VCaP (cell line): ENCODE measurements at regions not wholly inside any gene's neighbourhood (a gene's known extent, or its start where the extent isn't known, plus 50 kb on each side); places are given as distances from the start of the nearest gene placed in this dataset.

Experiments
- H3K27ac ChIP-seq: fragments of 450-650 bp; 2 replicates; pipeline ENCODE4 v1.5.1; 2017
- CTCF ChIP-seq: fragments of 450-650 bp; conservative IDR thresholded peaks from 2 replicates; pipeline ENCODE4 v1.5.1; 2017; ENCODE audit warnings: mild to moderate bottlenecking, moderate library complexity

- no peak overlapping the region for H3K27ac ChIP-seq
- TF ChIP-seq CTCF = no peak
Observed at GRCh38 chr5:74063346-74063745, 437.4 kb downstream of the ARHGEF28 start.

GRCh38 chr5:74061292-74061691 lies 435.3 kb downstream of the ARHGEF28 start:
- no peak for TF ChIP-seq CTCF
- H3K27ac ChIP-seq = no peak overlapping the region

- TF ChIP-seq CTCF = no peak
- no peak overlapping the region for H3K27ac ChIP-seq
Observed at GRCh38 chr5:74059706-74060105, 433.7 kb downstream of the ARHGEF28 start.

GRCh38 chr5:74056789-74057164 lies 430.8 kb downstream of the ARHGEF28 start:
- TF ChIP-seq CTCF = peak; percentile 68
- H3K27ac ChIP-seq = no peak overlapping the region

- no peak for TF ChIP-seq CTCF
- H3K27ac ChIP-seq = no peak overlapping the region
Observed at GRCh38 chr5:74056107-74056788, 430.3 kb downstream of the ARHGEF28 start.

GRCh38 chr5:74055486-74056106 lies 429.6 kb downstream of the ARHGEF28 start:
- no peak overlapping the region for H3K27ac ChIP-seq
- TF ChIP-seq CTCF = no peak

GRCh38 chr5:74054641-74055421 lies 428.8 kb downstream of the ARHGEF28 start:
- no peak overlapping the region for H3K27ac ChIP-seq
- no peak for TF ChIP-seq CTCF
